ENCODE measurements at regions not wholly inside any gene's neighbourhood (a gene's known extent, or its start where the extent isn't known, plus 50 kb on each side); places are given as distances from the start of the nearest gene placed in this dataset.
A peak's percentile ranks its signal among the peaks of the same experiment; 100 is the strongest.

DNA sequence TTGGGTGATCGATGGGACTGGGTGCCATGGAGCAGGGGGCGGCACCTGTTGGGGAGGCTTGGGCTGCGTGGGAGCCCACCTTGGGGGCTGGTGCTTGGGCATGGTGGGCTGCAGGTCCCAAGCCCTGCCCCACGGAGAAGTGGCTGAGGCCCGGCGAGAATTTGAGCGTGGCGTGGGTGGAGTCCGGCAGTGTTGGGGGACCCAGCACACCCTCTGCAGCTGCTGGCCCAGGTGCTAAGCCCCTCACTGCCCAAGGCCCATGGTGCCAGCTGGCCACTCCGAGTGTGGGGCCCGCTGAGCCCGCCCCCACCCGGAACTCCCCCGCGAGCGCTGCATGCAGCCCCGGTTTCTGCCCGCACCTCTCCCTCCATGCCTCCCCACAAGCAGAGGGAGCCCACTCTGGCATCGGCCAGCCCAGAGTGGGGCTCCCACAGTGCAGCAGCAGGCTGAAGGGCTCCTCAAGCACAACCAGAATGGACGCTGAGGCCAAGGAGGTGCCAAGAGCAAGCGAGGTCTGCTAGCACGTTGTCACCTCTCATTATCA lies 1178.6 kb upstream of the CDH10 start:
- ATAC-seq = peak; percentile 15

More for the DNA sequence above, 1178.6 kb upstream of the CDH10 start:
- TF ChIP-seq, protein P1, sequence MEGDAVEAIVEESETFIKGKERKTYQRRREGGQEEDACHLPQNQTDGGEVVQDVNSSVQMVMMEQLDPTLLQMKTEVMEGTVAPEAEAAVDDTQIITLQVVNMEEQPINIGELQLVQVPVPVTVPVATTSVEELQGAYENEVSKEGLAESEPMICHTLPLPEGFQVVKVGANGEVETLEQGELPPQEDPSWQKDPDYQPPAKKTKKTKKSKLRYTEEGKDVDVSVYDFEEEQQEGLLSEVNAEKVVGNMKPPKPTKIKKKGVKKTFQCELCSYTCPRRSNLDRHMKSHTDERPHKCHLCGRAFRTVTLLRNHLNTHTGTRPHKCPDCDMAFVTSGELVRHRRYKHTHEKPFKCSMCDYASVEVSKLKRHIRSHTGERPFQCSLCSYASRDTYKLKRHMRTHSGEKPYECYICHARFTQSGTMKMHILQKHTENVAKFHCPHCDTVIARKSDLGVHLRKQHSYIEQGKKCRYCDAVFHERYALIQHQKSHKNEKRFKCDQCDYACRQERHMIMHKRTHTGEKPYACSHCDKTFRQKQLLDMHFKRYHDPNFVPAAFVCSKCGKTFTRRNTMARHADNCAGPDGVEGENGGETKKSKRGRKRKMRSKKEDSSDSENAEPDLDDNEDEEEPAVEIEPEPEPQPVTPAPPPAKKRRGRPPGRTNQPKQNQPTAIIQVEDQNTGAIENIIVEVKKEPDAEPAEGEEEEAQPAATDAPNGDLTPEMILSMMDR (IDR thresholded peaks at IDR 0.05) = no peak
- Histone ChIP-seq H3K27ac (no peak overlapping the region), H3K4me3 (no peak overlapping the region), H3K9me3 (no peaks in the 10 kb centered on the region), H3K36me3 (no peaks in the 10 kb centered on the region), H3K4me1 (no peaks in the 10 kb centered on the region), H3K27me3 (no peaks in the 10 kb centered on the region)
- intact Hi-C loops (cut with DNase I) = no loop called here
- no peak for DNase-seq
